ENCODE measurements at regions not wholly inside any gene's neighbourhood (a gene's known extent, or its start where the extent isn't known, plus 50 kb on each side); places are given as distances from the start of the nearest gene placed in this dataset.
"Not testable (repeated sequence)": the region's sequence is repeated elsewhere in the genome, so short reads cannot be mapped to it uniquely, and the experiment has no call there.

GRCh38 chr5:82956600-82956999, 120.6 kb downstream of the TMEM167A start:
- DNase-seq (ENCODE audit: low spot score): no peak

GRCh38 chr5:82952326-82952725, 124.9 kb downstream of the TMEM167A start:
- peak; percentile 85 for DNase-seq (ENCODE audit: low spot score)

GRCh38 chr5:82944267-82944666, 132.9 kb downstream of the TMEM167A start:
- not testable (repeated sequence) for DNase-seq (ENCODE audit: low spot score)

GRCh38 chr5:82942083-82942881, 134.9 kb downstream of the TMEM167A start:
- DNase-seq (ENCODE audit: low spot score): no peak

GRCh38 chr5:82938901-82939725, 138.1 kb downstream of the TMEM167A start:
- no peak for DNase-seq (ENCODE audit: low spot score)

GRCh38 chr5:82932473-82933220, 144.5 kb downstream of the TMEM167A start:
- not testable (repeated sequence) for DNase-seq (ENCODE audit: low spot score)

GRCh38 chr5:82931110-82931509, 146.1 kb downstream of the TMEM167A start:
- DNase-seq (ENCODE audit: low spot score): no peak

- no peak for DNase-seq (ENCODE audit: low spot score)
Measured at GRCh38 chr5:82925061-82925411, 152.2 kb downstream of the TMEM167A start.

GRCh38 chr5:82924226-82925060, 152.8 kb downstream of the TMEM167A start:
- no peak for DNase-seq (ENCODE audit: low spot score)

- DNase-seq (ENCODE audit: low spot score): no peak
Measured at GRCh38 chr5:82922086-82922734, 155.0 kb downstream of the TMEM167A start.

- DNase-seq (ENCODE audit: low spot score): peak; percentile 89
Measured at GRCh38 chr5:82918311-82919031, 158.7 kb downstream of the TMEM167A start.

- peak; percentile 44 for DNase-seq (ENCODE audit: low spot score)
Measured at GRCh38 chr5:82917584-82917983, 159.6 kb downstream of the TMEM167A start.

- DNase-seq (ENCODE audit: low spot score): no peak
Measured at GRCh38 chr5:82913971-82914370, 163.2 kb downstream of the TMEM167A start.

GRCh38 chr5:82912462-82912861, 164.7 kb downstream of the TMEM167A start:
- DNase-seq (ENCODE audit: low spot score): no peak

GRCh38 chr5:82911910-82912309, 165.3 kb downstream of the TMEM167A start:
- DNase-seq (ENCODE audit: low spot score): no peak

- no peak for DNase-seq (ENCODE audit: low spot score)
Measured at GRCh38 chr5:82910905-82911304, 166.3 kb downstream of the TMEM167A start.

- no peak for DNase-seq (ENCODE audit: low spot score)
Measured at GRCh38 chr5:82910491-82910890, 166.7 kb downstream of the TMEM167A start.

- no peak for DNase-seq (ENCODE audit: low spot score)
Measured at GRCh38 chr5:82909771-82910170, 167.4 kb downstream of the TMEM167A start.

GRCh38 chr5:82905986-82906385, 171.2 kb downstream of the TMEM167A start:
- DNase-seq (ENCODE audit: low spot score): no peak

GRCh38 chr5:82901281-82901888, 175.8 kb downstream of the TMEM167A start:
- no peak for DNase-seq (ENCODE audit: low spot score)

Measured in COLO829 (cell line).